Neural progenitor cell (in vitro differentiated cells): ENCODE measurements at regions not wholly inside any gene's neighbourhood (a gene's known extent, or its start where the extent isn't known, plus 50 kb on each side); places are given as distances from the start of the nearest gene placed in this dataset.

ENCODE experiments used
- DNase-seq: peaks from one replicate; pipeline ENCODE4 v3.0.0-alpha.2; 2016; ENCODE audit warnings: low spot score
- H2AFZ ChIP-seq: fragments of 200-600 bp; sonication (generic); replicated peaks from 2 replicates; pipeline ENCODE4 v1.6.1; 2016; ENCODE audit warnings: antibody characterized with exemption
- H3F3A ChIP-seq: fragments of 200-600 bp; sonication (generic); 2 replicates; pipeline ENCODE4 v1.6.1; 2016; ENCODE audit warnings: antibody characterized with exemption, low read depth
- H3K27ac ChIP-seq: fragments of 200-600 bp; sonication (generic); 2 replicates; pipeline ENCODE4 v1.5.1; 2016; ENCODE audit warnings: mild to moderate bottlenecking
- H3K27me3 ChIP-seq: fragments of 200-600 bp; sonication (generic); 2 replicates; pipeline ENCODE4 v1.6.1; 2016; ENCODE audit warnings: mild to moderate bottlenecking, moderate library complexity
- H3K36me3 ChIP-seq: fragments of 200-600 bp; sonication (generic); 2 replicates; pipeline ENCODE4 v1.5.1; 2016
- H3K4me1 ChIP-seq: fragments of 200-600 bp; sonication (generic); 2 replicates; pipeline ENCODE4 v1.6.1; 2016; ENCODE audit warnings: mixed run types
- H3K4me2 ChIP-seq: fragments of 200-600 bp; sonication (generic); 2 replicates; pipeline ENCODE4 v1.6.1; 2016
- H3K4me3 ChIP-seq: fragments of 200-600 bp; sonication (generic); 2 replicates; pipeline ENCODE4 v1.5.1; 2016
- H3K79me2 ChIP-seq: fragments of 200-600 bp; sonication (generic); 2 replicates; pipeline ENCODE4 v1.6.1; 2016; ENCODE audit warnings: low read depth
- H3K9ac ChIP-seq: fragments of 200-600 bp; sonication (generic); 2 replicates; pipeline ENCODE4 v1.6.1; 2016
- H3K9me3 ChIP-seq: fragments of 200-600 bp; sonication (generic); 2 replicates; pipeline ENCODE4 v1.5.1; 2016; ENCODE audit warnings: low read depth
- H4K20me1 ChIP-seq: fragments of 200-600 bp; sonication (generic); 2 replicates; pipeline ENCODE4 v1.6.1; 2016; ENCODE audit warnings: low read depth
- H3K27ac Mint-ChIP-seq: 3 replicates; pipeline ENCODE4 v1.8.0; 2021; ENCODE audit warnings: mixed read lengths
- H3K27me3 Mint-ChIP-seq: 2 replicates; pipeline ENCODE4 v1.8.0; 2022; ENCODE audit warnings: low read depth, mild to moderate bottlenecking, inconsistent platforms, moderate library complexity, mixed read lengths; ENCODE audit not compliant: insufficient read depth
- H3K36me3 Mint-ChIP-seq: 3 replicates; pipeline ENCODE4 v1.8.0; 2021; ENCODE audit warnings: mixed read lengths
- H3K4me1 Mint-ChIP-seq: 3 replicates; pipeline ENCODE4 v1.8.0; 2021; ENCODE audit warnings: mixed read lengths
- H3K4me3 Mint-ChIP-seq: 3 replicates; pipeline ENCODE4 v1.8.0; 2021; ENCODE audit warnings: mild to moderate bottlenecking, moderate library complexity, mixed read lengths
- H3K9me3 Mint-ChIP-seq: 3 replicates; pipeline ENCODE4 v1.8.0; 2020; ENCODE audit warnings: mixed read lengths
- CTCF ChIP-seq: fragments of 200-600 bp; sonication (generic); IDR thresholded peaks from 2 replicates; pipeline ENCODE4 v1.5.1; 2017; ENCODE audit warnings: antibody characterized with exemption, mild to moderate bottlenecking
- EZH2 ChIP-seq: fragments of 200-600 bp; sonication (generic); IDR thresholded peaks from 2 replicates; pipeline ENCODE4 v1.6.1; 2017; ENCODE audit warnings: antibody characterized with exemption, mild to moderate bottlenecking, moderate library complexity
- EZH2phosphoT487 ChIP-seq: fragments of 200-600 bp; sonication (generic); IDR thresholded peaks from 2 replicates; pipeline ENCODE4 v1.6.1; 2017; ENCODE audit warnings: antibody characterized with exemption

GRCh38 chr2:67103157-67103556 is 294.0 kb upstream of the ETAA1 start:
- Mint-ChIP-seq H3K4me1 (no peaks in the 10 kb centered on the region), H3K4me3 (no peak overlapping the region), H3K27ac (no peak overlapping the region), H3K36me3 (no peaks in the 10 kb centered on the region), H3K27me3 (peaks cover 2% of the 10 kb centered on the region), H3K9me3 (peaks cover 8% of the 10 kb centered on the region)
- Histone ChIP-seq H3F3A (no peaks in the 10 kb centered on the region), H2AFZ (no peak overlapping the region), H3K27ac (no peak overlapping the region), H3K9ac (no peak overlapping the region), H3K4me1 (no peaks in the 10 kb centered on the region), H4K20me1 (no peaks in the 10 kb centered on the region), H3K36me3 (peaks cover 5% of the 10 kb centered on the region), H3K27me3 (no peaks in the 10 kb centered on the region), H3K4me2 (no peak overlapping the region), H3K79me2 (no peaks in the 10 kb centered on the region), H3K9me3 (peaks cover 9% of the 10 kb centered on the region), H3K4me3 (no peak overlapping the region)
- DNase-seq, result no peak
- TF ChIP-seq EZH2phosphoT487, result no peak
- TF ChIP-seq CTCF, result no peak
- TF ChIP-seq EZH2, result no peak

- TF ChIP-seq CTCF (no peak), EZH2 (no peak), EZH2phosphoT487 (no peak)
- H3K27me3 Mint-ChIP-seq, result peaks cover 2% of the 10 kb centered on the region
- Histone ChIP-seq H3K4me3 (no peak overlapping the region), H3K9me3 (no peaks in the 10 kb centered on the region), H4K20me1 (no peaks in the 10 kb centered on the region), H2AFZ (no peak overlapping the region), H3K36me3 (no peaks in the 10 kb centered on the region), H3F3A (no peaks in the 10 kb centered on the region), H3K4me2 (no peak overlapping the region), H3K27ac (no peak overlapping the region), H3K79me2 (no peaks in the 10 kb centered on the region), H3K4me1 (no peaks in the 10 kb centered on the region), H3K9ac (no peak overlapping the region), H3K27me3 (no peaks in the 10 kb centered on the region)
- peaks cover 8% of the 10 kb centered on the region for H3K9me3 Mint-ChIP-seq
- H3K4me1 Mint-ChIP-seq, result no peaks in the 10 kb centered on the region
- H3K36me3 Mint-ChIP-seq, result no peaks in the 10 kb centered on the region
- no peak for DNase-seq
- H3K4me3 Mint-ChIP-seq, result no peak overlapping the region
- no peak overlapping the region for H3K27ac Mint-ChIP-seq
These were observed 288.9 kb upstream of the ETAA1 start for GRCh38 chr2:67108231-67108630.

GRCh38 chr2:67124531-67124930 is 272.6 kb upstream of the ETAA1 start:
- H3K27ac Mint-ChIP-seq, result no peak overlapping the region
- H3K27me3 Mint-ChIP-seq, result no peaks in the 10 kb centered on the region
- DNase-seq, result no peak
- no peak overlapping the region for H2AFZ ChIP-seq
- H3K27ac ChIP-seq, result no peak overlapping the region
- H3K27me3 ChIP-seq, result no peaks in the 10 kb centered on the region
- H3K9me3 Mint-ChIP-seq, result no peaks in the 10 kb centered on the region
- no peaks in the 10 kb centered on the region for H4K20me1 ChIP-seq
- H3K9me3 ChIP-seq, result no peaks in the 10 kb centered on the region
- H3F3A ChIP-seq, result no peaks in the 10 kb centered on the region
- no peaks in the 10 kb centered on the region for H3K4me1 Mint-ChIP-seq
- no peaks in the 10 kb centered on the region for H3K4me1 ChIP-seq
- no peaks in the 10 kb centered on the region for H3K36me3 ChIP-seq
- TF ChIP-seq CTCF (no peak), EZH2 (no peak), EZH2phosphoT487 (no peak)
- H3K4me2 ChIP-seq, result no peak overlapping the region
- H3K79me2 ChIP-seq, result no peaks in the 10 kb centered on the region
- no peak overlapping the region for H3K9ac ChIP-seq
- no peak overlapping the region for H3K4me3 Mint-ChIP-seq
- no peak overlapping the region for H3K4me3 ChIP-seq
- H3K36me3 Mint-ChIP-seq, result no peaks in the 10 kb centered on the region
